Peyer's patch (tissue), 4 donors: ENCODE measurements at regions not wholly inside any gene's neighbourhood (a gene's known extent, or its start where the extent isn't known, plus 50 kb on each side); places are given as distances from the start of the nearest gene placed in this dataset.

ENCODE experiments used
- DNase-seq, 3 donors: peaks; one replicate each; pipeline ENCODE4 v3.0.0-alpha.2; 2017 to 2019
- H3K27ac ChIP-seq, 4 donors: fragments of 200-600 bp; sonication (generic); one replicate each; pipeline ENCODE4 v1.5.1; 2016 to 2019
- H3K27me3 ChIP-seq, 2 donors: fragments of 200-600 bp; sonication (generic); one replicate each; pipeline ENCODE4 v1.5.1; 2019
- H3K36me3 ChIP-seq, 3 donors: fragments of 200-600 bp; sonication (generic); one replicate each; pipeline ENCODE4 v1.5.1; 2016 to 2019
- H3K4me1 ChIP-seq, 4 donors: fragments of 200-600 bp; sonication (generic); one replicate each; pipeline ENCODE4 v1.5.1; 2016 to 2019
- H3K4me3 ChIP-seq, 4 donors: fragments of 200-600 bp; sonication (generic); 1 replicate in 3 of 4; 2 replicates in 1 of 4; pipeline ENCODE4 v1.5.1; 2016 to 2019; ENCODE audit warnings: mild to moderate bottlenecking in 1 of 4
- H3K9me3 ChIP-seq, 4 donors: fragments of 200-600 bp; sonication (generic); one replicate each; pipeline ENCODE4 v1.5.1; 2016 to 2019; ENCODE audit warnings: mild to moderate bottlenecking in 1 of 4
- CTCF ChIP-seq, 6 experiments: fragments of 450-650 bp in 4 of 6; fragments of 200-600 bp in 2 of 6; sonication (generic) in 1 of 6; IDR thresholded peaks; one replicate each; pipeline ENCODE4 v1.5.1; 2017 to 2019; ENCODE audit warnings: antibody characterized with exemption in 6 of 6, mild to moderate bottlenecking in 3 of 6, moderate library complexity in 1 of 6
- POLR2A ChIP-seq, 2 donors: fragments of 450-650 bp; IDR thresholded peaks; one replicate each; pipeline ENCODE4 v1.5.1; 2017; ENCODE audit warnings: antibody characterized with exemption in 2 of 2, mild to moderate bottlenecking in 2 of 2, moderate library complexity in 2 of 2

- Histone ChIP-seq H3K27me3 (no peaks in the 10 kb centered on the region), H3K9me3 (no peaks in the 10 kb centered on the region), H3K27ac (no peak overlapping the region), H3K4me3 (no peak overlapping the region), H3K36me3 (no peaks in the 10 kb centered on the region), H3K4me1 (no peaks in the 10 kb centered on the region)
- TF ChIP-seq POLR2A (IDR thresholded peaks at IDR 0.05) (no peak), CTCF (IDR thresholded peaks at IDR 0.05) (no peak)
- no peak for DNase-seq
Observed at GRCh38 chr15:95512906-95513305, 817.6 kb upstream of the NR2F2 start.

- no peak overlapping the region for H3K4me3 ChIP-seq
- no peaks in the 10 kb centered on the region for H3K9me3 ChIP-seq
- DNase-seq = no peak
- no peaks in the 10 kb centered on the region for H3K4me1 ChIP-seq
- TF ChIP-seq POLR2A (IDR thresholded peaks at IDR 0.05) = no peak
- TF ChIP-seq CTCF (IDR thresholded peaks at IDR 0.05) = no peak
- no peaks in the 10 kb centered on the region for H3K36me3 ChIP-seq
- H3K27me3 ChIP-seq = no peaks in the 10 kb centered on the region
- no peak overlapping the region for H3K27ac ChIP-seq
Observed at GRCh38 chr15:95519887-95520286, 810.6 kb upstream of the NR2F2 start.

GRCh38 chr15:95520511-95520910 is 810.0 kb upstream of the NR2F2 start:
- TF ChIP-seq CTCF (IDR thresholded peaks at IDR 0.05) (no peak), POLR2A (IDR thresholded peaks at IDR 0.05) (no peak)
- Histone ChIP-seq H3K4me1 (no peaks in the 10 kb centered on the region), H3K27me3 (no peaks in the 10 kb centered on the region), H3K27ac (no peak overlapping the region), H3K9me3 (no peaks in the 10 kb centered on the region), H3K36me3 (no peaks in the 10 kb centered on the region), H3K4me3 (no peak overlapping the region)
- no peak for DNase-seq

GRCh38 chr15:95520922-95521321 is 809.6 kb upstream of the NR2F2 start:
- H3K9me3 ChIP-seq = no peaks in the 10 kb centered on the region
- no peak for TF ChIP-seq CTCF (IDR thresholded peaks at IDR 0.05)
- TF ChIP-seq POLR2A (IDR thresholded peaks at IDR 0.05) = no peak
- H3K27me3 ChIP-seq = no peaks in the 10 kb centered on the region
- H3K4me3 ChIP-seq = no peak overlapping the region
- H3K4me1 ChIP-seq = no peaks in the 10 kb centered on the region
- H3K36me3 ChIP-seq = no peaks in the 10 kb centered on the region
- H3K27ac ChIP-seq = no peak overlapping the region
- DNase-seq = no peak

GRCh38 chr15:95522533-95522932 is 808.0 kb upstream of the NR2F2 start:
- no peak for TF ChIP-seq POLR2A (IDR thresholded peaks at IDR 0.05)
- no peak for TF ChIP-seq CTCF (IDR thresholded peaks at IDR 0.05)
- H3K4me3 ChIP-seq = no peak overlapping the region
- no peak overlapping the region for H3K27ac ChIP-seq
- DNase-seq = no peak
- H3K4me1 ChIP-seq = no peaks in the 10 kb centered on the region
- H3K9me3 ChIP-seq = no peaks in the 10 kb centered on the region
- H3K36me3 ChIP-seq = no peaks in the 10 kb centered on the region
- H3K27me3 ChIP-seq = no peaks in the 10 kb centered on the region

- Histone ChIP-seq H3K27ac (no peak overlapping the region), H3K27me3 (no peaks in the 10 kb centered on the region), H3K9me3 (no peaks in the 10 kb centered on the region), H3K36me3 (no peaks in the 10 kb centered on the region), H3K4me3 (no peak overlapping the region), H3K4me1 (no peaks in the 10 kb centered on the region)
- no peak for TF ChIP-seq CTCF (IDR thresholded peaks at IDR 0.05)
- TF ChIP-seq POLR2A (IDR thresholded peaks at IDR 0.05) = no peak
- no peak for DNase-seq
Observed at GRCh38 chr15:95528920-95529319, 801.6 kb upstream of the NR2F2 start.
